HG02571 (cell line): ENCODE measurements at regions not wholly inside any gene's neighbourhood (a gene's known extent, or its start where the extent isn't known, plus 50 kb on each side); places are given as distances from the start of the nearest gene placed in this dataset.

Experiments
- ATAC-seq: cut with Tn5 transposase; IDR thresholded peaks from one replicate; pipeline ENCODE4 v1.9.1; 2021; ENCODE audit warnings: mild to moderate bottlenecking, moderate library complexity; ENCODE audit not compliant: unreplicated experiment

DNA sequence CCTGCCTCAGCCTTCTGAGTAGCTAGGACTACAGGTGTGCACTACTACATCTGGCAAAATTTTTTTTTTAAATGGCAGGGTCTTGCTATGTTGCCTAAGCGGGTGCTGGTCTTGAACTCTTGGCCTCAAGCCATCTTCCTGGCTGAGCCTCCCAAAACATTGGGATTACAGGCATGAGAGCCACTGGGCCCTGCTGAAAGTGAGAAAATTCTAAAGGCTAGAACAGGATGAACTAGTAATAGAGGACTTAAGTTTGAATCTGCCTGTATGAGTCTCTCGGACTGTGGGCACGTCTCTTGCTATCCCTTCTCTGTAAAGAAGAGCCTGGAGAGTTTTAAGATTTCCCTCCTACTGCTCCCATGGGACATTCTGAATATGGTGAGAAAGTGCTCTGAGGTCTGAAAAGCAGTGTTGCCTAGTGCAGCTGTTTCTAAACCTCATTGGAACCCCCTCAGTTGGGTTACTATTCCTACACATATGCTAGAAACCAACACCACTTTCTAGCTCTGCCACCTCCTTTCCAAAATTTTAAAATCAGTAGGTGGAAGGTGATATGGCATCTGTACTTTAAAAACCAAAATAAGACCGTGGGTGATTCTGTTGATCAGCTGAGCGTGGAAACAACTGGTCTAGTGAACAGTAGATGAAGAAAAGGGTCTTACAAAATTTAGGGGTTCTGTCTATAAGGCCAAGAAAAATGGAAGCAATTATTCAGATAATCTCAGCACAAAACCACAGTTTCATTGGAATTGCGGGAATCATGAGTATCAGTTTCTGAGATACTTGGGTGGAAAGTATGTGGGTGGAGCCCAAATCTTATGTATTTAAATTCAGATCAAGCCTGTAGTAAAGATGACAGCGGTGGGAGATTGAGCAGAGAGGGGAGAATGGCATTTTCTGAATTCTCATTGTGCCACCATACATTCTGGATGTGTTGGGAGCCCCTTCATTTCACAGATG lies 259.8 kb upstream of the CXCR4 start:
- no peak for ATAC-seq

DNA sequence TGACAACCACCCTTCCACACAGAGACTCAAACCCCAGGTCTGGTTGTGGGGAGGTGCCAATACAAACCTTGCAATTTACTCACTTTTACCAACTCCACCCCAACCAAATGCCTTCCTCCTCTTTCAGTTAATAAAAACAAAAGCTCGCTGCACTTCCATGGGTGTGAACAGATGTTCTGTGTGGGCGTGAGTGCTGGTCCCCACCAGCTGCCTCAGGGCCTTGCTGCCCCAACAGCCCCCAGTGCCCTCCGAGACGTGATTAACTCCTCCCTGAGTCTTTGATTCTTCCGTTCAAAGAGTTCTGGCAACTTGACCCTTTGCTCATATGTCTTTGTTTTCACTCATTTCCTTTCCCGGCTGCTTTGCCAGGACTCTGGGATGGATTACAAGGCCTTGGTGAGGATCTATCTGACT lies 258.9 kb upstream of the CXCR4 start:
- no peak for ATAC-seq

DNA sequence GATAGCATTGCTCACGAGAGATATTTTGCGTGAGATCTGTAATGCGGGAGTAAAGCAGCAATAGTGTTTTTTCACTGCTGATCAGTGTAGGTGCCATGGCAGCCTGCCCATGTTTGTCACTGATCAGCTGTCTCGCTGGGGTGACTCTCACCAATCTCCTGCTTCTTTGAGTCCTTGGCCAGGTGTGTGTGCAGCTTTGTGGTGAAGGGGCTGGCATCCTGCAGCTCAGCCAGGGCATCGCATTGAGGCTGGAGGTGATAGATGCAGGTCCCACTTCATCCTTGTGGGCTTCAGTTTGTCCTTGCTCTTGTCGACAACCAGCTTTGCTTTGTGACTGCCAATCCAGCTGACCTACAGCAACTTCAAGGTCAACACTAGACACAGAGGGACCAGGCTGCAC lies 258.3 kb upstream of the CXCR4 start:
- ATAC-seq = no peak

DNA sequence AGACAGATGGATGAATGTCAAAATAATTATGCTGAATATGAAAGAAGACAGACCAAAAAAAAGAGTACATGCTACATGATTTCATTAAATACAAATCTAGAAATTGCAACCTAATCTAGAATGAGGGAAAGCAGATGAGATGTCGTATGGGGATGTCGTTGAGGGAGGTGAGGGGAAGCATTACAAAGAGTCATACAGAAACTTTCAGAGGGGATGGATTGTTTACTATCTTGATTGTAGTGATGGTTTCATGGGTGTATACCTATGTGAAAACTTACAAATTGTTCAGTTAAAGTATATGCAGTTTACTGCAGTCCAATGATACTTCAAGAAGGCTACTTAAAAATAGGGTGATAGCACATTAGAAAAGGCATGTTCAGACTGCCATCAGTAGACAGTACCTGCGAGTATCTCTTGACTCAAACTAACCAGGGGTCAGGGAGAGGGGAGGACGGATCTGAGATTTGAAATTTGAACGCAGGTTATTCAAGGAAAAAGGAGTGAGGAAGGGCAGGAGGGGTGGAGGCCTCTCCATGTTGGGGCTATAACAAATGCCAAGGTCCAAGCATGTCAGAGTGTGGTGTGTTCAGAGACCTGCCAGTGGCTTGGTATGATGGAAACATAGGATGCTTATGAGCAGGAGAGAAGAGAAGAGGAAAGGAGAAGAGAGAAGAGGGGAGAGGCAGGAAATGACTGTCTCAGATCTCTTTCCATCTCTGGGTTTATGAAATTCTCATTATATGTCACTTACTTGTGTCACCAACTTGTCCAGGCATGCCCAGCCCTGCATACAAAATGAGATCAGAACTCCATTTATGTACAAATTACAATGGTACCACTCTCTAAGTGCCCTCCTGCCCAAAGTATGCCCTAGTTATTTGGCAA lies 257.3 kb upstream of the CXCR4 start:
- ATAC-seq = peak; percentile 59

DNA sequence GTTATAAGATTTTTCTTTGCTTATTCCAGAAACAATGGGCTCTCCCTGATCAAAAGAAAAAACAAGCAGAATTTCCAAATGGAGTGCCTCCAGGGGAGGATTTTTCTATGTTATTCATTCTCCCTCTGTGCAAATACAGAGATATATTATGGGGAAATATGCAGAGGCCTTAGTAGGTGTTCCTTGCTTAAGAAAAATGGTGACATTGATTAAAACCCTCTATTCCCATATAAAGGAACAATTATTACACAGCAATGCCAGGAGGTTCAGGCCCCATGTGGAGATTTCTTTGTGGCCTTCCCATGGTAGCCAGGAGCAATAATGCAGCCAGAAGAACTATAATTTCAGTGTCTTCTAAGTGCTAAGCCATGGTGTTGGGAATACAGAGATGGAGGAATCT lies 255.9 kb upstream of the CXCR4 start:
- ATAC-seq = no peak

DNA sequence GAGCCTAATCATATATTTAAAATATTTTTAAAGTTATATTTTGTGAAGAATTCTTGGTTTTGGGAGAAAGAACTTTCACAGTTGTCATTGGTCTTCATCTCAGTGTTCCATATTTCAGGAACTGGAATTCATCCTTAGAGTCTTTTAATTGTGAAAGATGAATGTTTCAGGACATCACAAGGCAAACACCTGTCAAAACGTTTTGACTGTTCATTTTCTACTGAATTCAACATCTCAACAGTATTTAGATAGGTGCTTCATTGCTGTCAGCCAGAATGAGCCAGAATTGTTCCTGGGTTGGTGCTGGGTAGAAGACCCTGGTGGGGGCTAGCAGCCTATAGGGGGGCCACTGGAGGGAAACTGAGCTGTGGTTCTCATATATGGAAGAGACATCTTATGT lies 255.1 kb upstream of the CXCR4 start:
- no peak for ATAC-seq

DNA sequence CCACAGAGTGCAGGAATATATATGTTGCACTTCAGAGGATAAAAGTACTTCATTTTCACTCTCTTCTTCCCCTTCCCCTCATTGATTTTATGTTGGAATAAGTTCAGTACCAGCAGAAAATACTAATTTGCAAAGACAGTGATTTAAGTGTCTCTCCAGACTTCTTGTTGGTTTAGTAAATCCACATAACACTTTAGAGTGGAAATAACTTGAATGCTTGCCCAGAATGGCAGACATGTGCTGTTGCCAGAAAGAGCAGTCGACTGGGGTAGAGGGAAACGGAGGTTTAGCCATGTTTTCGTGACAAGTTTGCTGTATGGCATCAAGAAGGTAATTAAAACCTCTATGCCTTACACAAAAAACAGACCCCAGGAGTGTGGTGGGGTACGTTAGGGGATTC lies 246.0 kb upstream of the CXCR4 start:
- no peak for ATAC-seq

DNA sequence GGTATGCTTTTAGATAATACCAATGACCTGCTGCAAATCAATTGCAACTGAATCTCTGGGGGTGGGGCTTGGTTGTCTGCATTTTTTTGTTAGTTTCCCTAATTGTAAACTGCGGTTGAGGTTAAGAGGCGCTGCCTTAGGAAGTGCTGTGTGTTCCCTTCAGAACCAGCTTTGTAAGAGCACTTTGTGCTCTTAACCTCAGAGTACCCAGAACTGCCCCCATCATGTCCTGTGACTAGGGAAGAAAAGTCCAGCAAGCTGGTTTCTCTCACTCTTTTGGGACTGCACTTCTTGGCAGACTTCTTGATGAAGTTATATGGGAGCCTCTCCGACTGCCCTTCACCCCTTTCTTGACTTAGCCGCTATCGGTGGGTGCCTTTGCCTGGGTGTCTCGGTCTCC lies 245.5 kb upstream of the CXCR4 start:
- no peak for ATAC-seq

DNA sequence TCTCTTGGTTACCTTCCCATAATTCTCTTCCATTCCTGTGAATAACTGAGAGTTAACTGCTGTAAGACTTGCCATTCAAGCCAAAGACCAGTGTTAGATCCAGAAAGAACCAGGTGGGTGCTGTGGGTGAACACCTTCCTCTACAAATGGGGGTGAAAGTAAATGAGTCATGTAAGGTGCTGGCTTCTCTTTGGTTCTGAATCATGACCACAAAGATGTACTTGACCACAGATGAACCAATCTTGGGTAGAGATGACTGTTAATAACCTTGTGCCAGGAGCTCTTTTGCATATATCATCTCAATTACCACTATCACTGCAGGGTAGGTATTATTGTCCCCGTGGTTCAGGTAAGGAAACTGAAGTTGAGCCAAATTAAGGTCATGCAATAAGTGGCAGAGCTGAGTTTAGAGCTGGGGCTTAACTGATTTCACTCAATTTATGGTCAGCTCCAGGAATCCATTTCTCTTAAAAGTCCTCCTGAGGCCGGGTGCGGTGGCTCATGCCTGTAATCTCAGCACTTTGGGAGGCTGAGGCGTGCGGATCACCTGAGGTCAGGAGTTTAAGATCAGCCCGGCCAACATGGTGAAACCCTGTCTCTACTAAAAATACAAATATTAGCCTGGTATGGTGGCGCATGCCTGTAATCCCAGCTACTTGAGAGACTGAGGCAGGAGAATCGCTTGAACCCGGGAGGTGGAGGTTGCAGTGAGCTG lies 244.9 kb upstream of the CXCR4 start:
- peak; percentile 97 for ATAC-seq

DNA sequence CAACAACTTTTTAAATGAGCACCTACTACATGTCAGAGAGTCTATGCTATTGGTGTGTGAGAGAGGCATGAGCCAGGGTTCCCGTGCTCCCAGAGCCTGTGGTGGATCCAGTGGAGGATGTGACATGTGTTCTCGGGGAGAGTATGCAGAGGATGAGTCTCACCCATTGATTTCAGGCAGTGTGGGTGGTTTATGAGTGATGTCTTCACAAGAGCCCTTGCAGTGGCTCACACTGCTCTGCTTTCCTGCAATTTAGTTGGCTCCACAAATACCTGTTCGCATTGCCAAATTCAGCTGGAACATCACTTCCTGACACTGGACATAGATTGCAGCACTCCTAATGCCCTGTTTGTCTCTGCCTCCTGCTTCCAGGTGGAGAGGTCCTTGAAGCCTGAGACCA lies 243.6 kb upstream of the CXCR4 start:
- no peak for ATAC-seq

DNA sequence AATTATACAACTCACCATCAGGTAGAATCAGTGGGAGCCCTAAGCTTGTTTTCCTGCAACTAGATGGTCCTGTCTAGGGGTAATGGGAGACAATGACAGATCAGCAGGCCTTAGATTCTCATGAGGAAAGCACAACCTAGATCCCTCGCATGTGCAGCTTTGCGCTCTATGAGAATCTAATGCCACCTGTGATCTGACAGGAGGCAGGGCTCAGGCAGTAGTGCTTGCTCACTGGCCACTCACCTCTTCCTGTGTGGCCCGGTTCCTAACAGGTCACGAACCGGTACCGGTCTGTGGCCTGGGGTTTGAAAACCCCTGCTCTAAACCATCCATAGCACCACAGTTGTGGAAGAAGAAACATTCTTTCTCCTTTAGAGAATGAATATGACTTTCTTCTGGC lies 242.8 kb upstream of the CXCR4 start:
- no peak for ATAC-seq

DNA sequence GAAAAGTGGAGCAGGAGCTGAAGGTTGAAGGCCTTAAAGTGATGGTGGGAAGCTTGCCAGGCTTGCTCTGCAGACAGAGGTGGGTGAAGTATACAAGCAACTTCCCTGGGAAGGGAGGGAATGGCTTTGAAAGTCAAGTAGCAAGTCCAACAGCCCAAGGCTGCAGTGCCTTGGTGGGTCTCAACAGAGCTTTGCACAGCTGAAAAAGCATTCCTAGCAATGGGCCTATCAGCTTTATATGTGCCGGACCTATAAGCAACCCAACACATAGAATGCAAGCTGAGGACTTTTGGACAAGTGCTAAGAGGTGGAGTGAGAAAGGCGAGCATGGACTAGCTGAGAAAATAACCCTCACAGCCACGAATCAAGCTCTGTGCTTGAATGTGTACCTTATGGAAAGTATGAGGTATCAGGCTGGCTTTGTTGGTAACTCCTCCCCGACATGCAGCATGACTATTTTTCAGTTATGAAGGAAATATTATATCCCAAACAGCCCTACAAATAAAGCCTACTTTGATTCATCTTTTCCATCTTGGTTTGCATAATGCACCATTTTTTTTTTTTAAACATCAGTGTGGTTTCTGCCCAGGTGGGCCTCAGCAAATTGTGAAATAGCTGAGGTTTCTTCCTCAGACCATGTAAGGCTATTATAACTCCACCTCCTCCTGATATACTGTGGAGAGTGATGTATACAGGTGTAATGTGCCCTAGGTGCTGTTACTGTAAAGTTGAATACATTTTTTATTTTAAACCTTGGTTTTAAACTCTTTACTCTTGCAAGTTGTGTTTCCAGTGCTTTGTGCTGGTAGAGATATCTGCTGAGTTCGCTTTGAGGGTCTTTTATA lies 241.4 kb upstream of the CXCR4 start:
- no peak for ATAC-seq

DNA sequence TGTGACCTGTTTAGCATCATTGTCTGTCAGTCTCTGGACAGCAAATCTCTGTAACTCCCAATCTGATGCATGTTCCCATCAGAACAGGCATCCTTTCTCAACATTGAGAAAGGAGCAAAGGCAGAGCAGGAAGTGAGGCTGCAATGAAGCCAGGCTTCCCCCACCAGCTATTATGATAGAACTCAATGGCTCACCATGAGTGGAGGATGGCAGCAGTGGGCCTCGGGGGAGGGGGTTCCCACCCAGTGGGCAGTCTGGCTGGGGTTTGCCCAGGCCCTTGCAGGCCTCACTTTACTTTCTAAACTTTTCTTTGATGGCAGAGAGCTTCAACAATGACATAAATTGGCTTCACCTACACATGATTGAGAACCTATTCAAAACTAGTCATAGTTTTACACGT lies 240.6 kb upstream of the CXCR4 start:
- no peak for ATAC-seq

DNA sequence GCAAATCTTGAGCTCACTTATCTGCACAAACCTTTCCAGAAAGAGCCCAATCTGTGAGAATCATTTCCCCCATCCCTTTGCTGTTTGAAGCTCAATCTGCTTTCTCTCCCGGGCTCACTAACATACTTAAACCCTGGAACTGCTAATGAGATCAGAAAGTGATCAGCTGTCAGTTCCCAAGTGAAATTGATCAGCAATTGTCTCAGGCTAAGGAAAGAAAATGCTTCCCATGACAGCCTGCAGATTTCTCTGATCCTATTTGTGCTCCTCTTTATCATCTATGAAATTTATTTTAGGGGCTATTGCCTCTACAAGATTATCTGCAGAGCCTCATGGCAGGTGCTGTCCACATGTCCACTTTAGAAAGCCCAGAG lies 239.0 kb upstream of the CXCR4 start:
- ATAC-seq = no peak

DNA sequence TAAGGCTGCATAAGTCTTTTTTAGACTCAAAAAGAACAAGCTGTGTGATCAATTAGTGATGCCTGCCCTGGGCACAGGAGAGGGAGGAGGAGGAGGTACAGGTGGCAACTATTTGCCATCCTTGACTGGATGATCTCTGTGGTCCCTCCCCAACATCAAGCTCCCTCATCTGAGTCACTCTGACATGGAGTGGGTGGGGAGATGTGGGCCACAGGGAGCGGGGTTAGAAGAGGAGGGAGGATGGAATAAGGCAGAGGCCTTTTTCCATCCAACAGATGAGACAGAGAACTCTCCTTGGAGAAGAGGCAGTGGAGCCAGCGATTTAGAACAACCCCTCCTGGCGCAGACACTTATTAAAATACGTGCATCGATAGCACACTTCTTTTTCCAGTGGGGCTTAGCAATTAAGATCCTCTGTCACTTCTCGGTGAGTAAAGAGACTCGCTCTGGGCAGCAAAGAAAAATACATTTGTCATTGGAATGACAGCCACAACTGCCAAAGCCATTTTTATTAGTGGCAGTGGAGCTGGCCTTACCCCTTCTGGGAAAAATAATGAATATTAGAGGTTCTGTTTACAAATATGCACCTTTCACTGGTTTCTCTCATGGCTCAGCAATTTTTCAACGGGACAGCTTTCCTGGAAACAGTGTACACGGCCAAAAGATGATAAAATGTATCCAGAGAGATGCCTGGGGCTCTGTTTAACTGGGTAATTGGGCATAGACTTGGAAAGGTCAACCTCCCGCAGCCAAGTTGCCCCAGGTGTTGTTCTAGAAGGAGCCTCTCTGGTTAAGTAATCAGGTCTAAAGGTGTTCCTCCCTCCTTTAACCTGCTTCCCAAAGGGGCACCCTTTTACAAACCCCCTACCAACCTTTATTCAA lies 238.4 kb upstream of the CXCR4 start:
- no peak for ATAC-seq

DNA sequence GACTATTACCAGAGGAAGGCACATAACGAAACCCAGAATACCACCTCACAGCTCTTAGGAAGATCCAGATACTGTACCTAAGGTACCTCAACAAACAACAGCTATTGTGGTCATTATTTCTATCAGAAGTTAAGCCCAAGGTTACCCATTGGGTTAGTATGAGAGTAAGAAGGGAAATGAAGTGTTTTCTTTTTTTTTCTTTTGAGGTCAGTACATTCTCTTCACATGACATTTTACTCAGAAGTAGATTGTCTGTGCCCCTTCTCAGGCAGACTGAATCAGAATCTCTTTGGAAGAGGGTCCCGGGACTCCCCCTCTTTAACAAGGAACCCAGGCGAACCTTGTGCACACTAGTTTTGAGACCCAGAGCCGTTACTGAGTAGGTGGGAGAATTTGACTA lies 233.7 kb upstream of the CXCR4 start:
- no peak for ATAC-seq

DNA sequence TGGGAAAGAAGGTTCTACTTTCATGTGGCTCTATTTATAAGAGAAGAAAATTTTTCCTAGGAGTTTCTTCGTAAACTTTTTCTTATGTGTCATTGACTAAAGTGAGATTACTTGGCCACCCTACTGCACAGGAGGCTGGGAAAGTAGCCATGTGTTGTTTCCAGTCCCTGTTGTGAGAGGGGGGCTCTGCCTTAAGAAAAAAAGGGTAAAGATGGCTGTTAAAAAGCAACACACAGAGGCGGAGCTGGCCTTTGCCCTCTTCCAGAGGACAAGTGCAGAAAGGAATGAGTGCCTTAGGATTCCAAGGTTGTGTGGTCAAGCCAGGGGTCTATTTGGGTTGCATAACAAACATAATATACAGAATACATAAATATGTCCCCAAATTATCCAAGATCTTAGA lies 230.0 kb upstream of the CXCR4 start:
- ATAC-seq = no peak

DNA sequence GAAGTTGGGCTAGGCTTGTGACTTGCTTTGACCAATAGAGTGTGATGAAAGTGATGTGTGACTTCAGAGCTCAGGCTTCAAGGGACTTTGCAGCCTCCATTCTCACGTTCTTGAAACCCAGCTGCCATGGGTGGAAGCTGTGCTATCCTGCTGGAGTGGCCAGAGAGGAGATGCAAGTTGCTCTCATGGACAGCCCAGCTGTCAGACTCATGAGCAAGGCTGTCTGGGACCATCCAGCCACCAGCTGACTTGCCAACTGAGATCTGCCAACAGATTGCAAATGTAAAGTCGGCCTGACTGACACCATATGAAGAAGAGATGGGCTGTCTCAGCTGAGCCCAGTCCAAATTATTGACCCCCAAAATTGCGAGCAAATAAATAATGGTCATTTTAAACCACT lies 226.4 kb upstream of the CXCR4 start:
- ATAC-seq = no peak

DNA sequence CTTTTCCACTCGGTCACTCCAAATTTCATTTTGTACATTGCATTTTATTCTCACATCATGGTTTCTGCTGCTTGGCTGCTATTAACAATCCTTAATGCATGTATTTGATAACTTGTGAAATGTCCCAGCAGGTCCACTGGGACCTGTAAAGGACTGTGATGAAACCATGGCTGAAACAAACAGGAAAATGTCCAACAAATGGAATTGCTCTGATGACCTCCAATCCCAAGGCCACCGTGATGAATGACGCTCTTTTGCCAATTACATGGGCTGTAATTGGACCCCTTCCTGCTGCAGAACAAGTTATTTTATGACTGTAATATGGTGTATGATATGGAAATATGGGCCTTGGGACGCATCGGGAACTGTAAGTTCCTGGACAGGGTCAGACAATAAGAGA lies 224.2 kb upstream of the CXCR4 start:
- no peak for ATAC-seq
